ENCODE measurements at regions not wholly inside any gene's neighbourhood (a gene's known extent, or its start where the extent isn't known, plus 50 kb on each side); places are given as distances from the start of the nearest gene placed in this dataset.

GRCh38 chr21:17032141-17032655 lies 480.6 kb upstream of the CXADR start:
- TF ChIP-seq, protein P1, sequence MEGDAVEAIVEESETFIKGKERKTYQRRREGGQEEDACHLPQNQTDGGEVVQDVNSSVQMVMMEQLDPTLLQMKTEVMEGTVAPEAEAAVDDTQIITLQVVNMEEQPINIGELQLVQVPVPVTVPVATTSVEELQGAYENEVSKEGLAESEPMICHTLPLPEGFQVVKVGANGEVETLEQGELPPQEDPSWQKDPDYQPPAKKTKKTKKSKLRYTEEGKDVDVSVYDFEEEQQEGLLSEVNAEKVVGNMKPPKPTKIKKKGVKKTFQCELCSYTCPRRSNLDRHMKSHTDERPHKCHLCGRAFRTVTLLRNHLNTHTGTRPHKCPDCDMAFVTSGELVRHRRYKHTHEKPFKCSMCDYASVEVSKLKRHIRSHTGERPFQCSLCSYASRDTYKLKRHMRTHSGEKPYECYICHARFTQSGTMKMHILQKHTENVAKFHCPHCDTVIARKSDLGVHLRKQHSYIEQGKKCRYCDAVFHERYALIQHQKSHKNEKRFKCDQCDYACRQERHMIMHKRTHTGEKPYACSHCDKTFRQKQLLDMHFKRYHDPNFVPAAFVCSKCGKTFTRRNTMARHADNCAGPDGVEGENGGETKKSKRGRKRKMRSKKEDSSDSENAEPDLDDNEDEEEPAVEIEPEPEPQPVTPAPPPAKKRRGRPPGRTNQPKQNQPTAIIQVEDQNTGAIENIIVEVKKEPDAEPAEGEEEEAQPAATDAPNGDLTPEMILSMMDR (IDR thresholded peaks at IDR 0.05): no peak
- Histone ChIP-seq H3K27ac (no peak overlapping the region), H3K4me1 (no peaks in the 10 kb centered on the region)

GRCh38 chr21:17044696-17045095 lies 468.1 kb upstream of the CXADR start:
- Histone ChIP-seq H3K27me3 (no peaks in the 10 kb centered on the region), H3K4me3 (no peak overlapping the region), H3K4me1 (no peaks in the 10 kb centered on the region), H3K27ac (no peak overlapping the region), H3K9me3 (peaks cover 0 to 7% of the 10 kb centered on the region in 2 donors), H3K36me3 (no peaks in the 10 kb centered on the region)
- TF ChIP-seq, protein P1 (IDR thresholded peaks at IDR 0.05): no peak
- DNase-seq (ENCODE audit: low spot score): no peak

More at GRCh38 chr21:17032141-17032655, 480.6 kb upstream of the CXADR start:
- Histone ChIP-seq H3K4me3 (no peak overlapping the region), H3K27me3 (no peaks in the 10 kb centered on the region), H3K36me3 (no peaks in the 10 kb centered on the region), H3K9me3 (peaks cover 0 to 3% of the 10 kb centered on the region in 2 donors)
- no peak for DNase-seq (ENCODE audit: low spot score)

- H3K27me3 ChIP-seq: no peaks in the 10 kb centered on the region
- TF ChIP-seq, protein P1 (IDR thresholded peaks at IDR 0.05): peak in 1 of 2 donors; percentile 61
- H3K4me3 ChIP-seq: no peak overlapping the region
- no peak for DNase-seq (ENCODE audit: low spot score)
- H3K4me1 ChIP-seq: no peaks in the 10 kb centered on the region
- H3K27ac ChIP-seq: no peak overlapping the region
- peaks cover 0 to 7% of the 10 kb centered on the region in 2 donors for H3K9me3 ChIP-seq
- no peaks in the 10 kb centered on the region for H3K36me3 ChIP-seq
These were observed 467.5 kb upstream of the CXADR start for GRCh38 chr21:17045214-17045853.

- peaks cover 0 to 7% of the 10 kb centered on the region in 2 donors for H3K9me3 ChIP-seq
- no peak for DNase-seq (ENCODE audit: low spot score)
- no peak overlapping the region for H3K27ac ChIP-seq
- H3K36me3 ChIP-seq: no peaks in the 10 kb centered on the region
- H3K4me1 ChIP-seq: no peaks in the 10 kb centered on the region
- no peak overlapping the region for H3K4me3 ChIP-seq
- TF ChIP-seq, protein P1 (IDR thresholded peaks at IDR 0.05): no peak
- H3K27me3 ChIP-seq: no peaks in the 10 kb centered on the region
These were observed 463.9 kb upstream of the CXADR start for GRCh38 chr21:17048974-17049373.

DNA sequence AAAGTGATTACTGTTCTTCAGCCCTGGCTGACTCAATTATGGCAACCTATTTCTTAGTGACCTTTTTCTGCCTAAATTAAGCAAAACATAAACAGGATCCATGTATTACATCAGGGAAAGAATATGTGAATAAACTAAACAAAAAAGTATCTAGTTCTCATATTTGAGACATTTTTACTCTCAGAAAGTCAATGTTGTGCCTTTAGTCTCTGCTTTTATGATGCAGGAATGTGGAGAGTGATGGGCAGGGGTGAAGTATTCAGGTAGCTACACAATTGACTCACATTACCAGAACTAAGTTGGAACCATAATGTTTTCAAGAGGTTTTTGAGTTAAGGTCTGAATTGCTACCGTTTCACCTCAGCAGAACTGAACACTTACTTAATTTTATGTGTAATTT lies 462.7 kb upstream of the CXADR start:
- H3K27me3 ChIP-seq: no peaks in the 10 kb centered on the region
- H3K9me3 ChIP-seq: peaks cover 0 to 7% of the 10 kb centered on the region in 2 donors
- TF ChIP-seq, protein P1 (IDR thresholded peaks at IDR 0.05): no peak
- no peak overlapping the region for H3K4me3 ChIP-seq
- no peaks in the 10 kb centered on the region for H3K36me3 ChIP-seq
- no peak for DNase-seq (ENCODE audit: low spot score)
- no peak overlapping the region for H3K27ac ChIP-seq
- no peaks in the 10 kb centered on the region for H3K4me1 ChIP-seq

- H3K9me3 ChIP-seq: peaks cover 0 to 7% of the 10 kb centered on the region in 2 donors
- no peaks in the 10 kb centered on the region for H3K27me3 ChIP-seq
- no peak for DNase-seq (ENCODE audit: low spot score)
- H3K27ac ChIP-seq: peak overlapping the region in 1 of 2 donors; percentile 6
- no peak overlapping the region for H3K4me3 ChIP-seq
- TF ChIP-seq, protein P1 (IDR thresholded peaks at IDR 0.05): no peak
- no peaks in the 10 kb centered on the region for H3K4me1 ChIP-seq
- H3K36me3 ChIP-seq: no peaks in the 10 kb centered on the region
These were observed 462.2 kb upstream of the CXADR start for GRCh38 chr21:17050646-17051045.
